ENCODE measurements at regions not wholly inside any gene's neighbourhood (a gene's known extent, or its start where the extent isn't known, plus 50 kb on each side); places are given as distances from the start of the nearest gene placed in this dataset.
"Not testable (repeated sequence)": the region's sequence is repeated elsewhere in the genome, so short reads cannot be mapped to it uniquely, and the experiment has no call there.

DNA sequence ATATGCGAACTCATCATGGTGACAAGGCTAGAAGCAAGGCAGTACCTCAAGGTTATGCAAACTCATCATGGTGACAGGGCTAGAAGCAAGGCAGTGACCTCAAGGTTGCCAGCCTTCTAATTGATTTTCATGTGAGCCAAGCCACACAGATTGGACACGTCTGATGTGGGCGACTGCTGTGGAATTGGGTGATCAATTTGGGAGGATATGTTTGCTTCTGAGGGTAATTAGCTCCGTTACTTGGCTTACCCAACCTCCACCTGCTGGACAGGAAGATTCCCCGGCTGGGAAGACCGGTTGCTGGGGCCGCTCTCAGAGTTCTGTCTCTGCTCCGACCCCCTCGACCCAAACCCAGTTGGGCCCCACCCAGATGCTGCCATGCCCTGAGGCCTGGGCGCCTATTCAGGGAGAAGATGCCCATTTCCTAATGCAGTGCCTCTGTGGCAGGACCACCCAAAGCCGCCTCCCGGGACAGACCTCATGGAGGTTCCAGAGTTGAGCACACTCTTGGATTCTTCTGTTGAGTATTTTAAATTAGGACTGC, 69.9 kb upstream of the SHANK2 start:
- intact Hi-C loops (cut with DNase I, micrococcal nuclease), result no loop called here
- no peak for ATAC-seq
- DNase-seq, result no peak

DNA sequence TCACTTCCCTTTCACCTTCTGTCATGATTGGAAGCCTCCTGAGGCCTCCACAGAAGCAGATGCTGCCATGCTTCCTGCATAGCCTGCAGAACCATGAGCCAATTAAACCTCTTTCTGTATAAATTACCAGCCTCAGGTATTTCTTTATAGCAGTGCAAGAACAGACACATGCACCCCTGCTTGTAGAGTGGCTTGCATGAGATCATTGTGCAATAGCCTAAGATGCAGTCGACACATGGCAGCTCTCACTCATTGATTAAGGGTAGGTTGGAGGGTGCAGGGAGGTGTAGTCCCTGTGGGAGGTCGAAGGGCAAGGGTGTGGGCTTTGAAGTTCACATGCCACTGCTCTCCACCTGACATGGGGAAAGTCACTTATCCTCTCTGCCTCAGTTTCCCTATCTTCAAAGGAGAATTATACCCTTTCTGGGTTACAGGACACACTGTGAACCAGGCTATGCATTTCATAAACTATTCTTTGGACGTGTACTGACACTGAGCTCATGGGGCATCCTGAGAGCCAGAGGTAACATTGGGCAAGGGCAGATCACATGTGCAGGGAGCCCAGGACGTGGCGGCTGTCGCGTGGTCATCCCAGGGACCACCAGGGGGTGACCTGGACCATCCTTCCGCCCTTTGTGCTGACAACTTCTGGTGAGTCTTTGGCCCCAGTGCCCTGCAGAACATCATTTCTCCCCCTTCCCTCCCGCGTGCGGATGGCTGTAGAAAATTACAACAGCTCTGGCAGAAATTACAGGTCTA, 69.2 kb upstream of the SHANK2 start:
- intact Hi-C loops (cut with DNase I, micrococcal nuclease), result no loop called here
- DNase-seq (no peak), ATAC-seq (no peak)

DNA sequence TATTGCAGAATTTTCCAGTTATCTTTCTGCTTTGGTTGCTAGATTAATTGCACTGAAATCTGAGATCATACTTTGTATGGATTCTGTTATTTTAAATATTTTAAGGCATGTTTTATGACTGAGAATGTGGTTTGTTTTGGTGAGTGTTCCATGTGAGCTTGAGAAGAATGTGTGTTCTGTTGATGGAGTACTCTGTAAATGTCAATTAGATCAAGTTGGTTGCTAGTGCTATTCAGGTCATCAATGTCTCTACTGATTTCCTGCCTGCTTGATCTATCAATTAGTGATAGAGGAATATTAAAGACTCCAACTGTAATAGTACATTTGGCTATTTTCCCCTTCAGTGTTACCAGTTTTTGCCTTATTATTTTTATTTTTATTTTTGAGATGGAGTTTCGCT, 64.3 kb upstream of the SHANK2 start:
- intact Hi-C loops (cut with DNase I, micrococcal nuclease), result no loop called here
- ATAC-seq (no peak), DNase-seq (no peak)

- DNase-seq; ATAC-seq; intact Hi-C loops (cut with DNase I, micrococcal nuclease): not testable (repeated sequence)
These were observed 60.2 kb upstream of the SHANK2 start for GRCh38 chr11:71312616-71313015.

DNA sequence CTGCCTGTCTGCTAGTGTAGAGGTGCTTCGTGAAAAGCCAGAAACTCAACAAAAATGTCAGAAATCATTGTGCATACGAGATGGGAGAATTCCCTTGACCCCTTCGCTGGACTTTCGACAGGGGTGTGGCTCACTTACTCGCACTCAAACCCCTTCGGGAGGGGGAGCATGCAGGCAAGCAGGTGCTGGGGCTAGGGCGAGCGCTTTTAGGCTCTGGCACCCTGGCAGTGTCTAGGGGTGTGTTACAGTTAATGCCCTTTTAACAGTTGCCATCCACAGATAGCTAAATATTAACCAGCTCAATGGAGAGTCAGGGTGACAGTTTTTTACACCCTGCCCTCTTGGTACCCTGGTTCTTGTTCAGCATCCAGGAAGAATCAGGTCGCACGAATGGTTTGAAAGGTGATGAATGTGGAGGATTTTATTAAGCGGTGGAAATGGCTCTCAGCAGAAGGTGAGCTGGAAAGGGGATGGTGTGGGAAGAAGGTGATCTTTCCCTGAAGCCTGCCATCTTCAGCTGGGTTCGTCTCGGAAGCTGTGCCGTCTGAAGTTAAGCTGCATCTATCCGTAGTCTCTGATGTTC, 59.6 kb upstream of the SHANK2 start:
- DNase-seq (peak; percentile 36 to 53), ATAC-seq (peak; percentile 91)
- intact Hi-C loops (cut with DNase I, micrococcal nuclease), result no loop called here

GRCh38 chr11:71311176-71311925, 59.0 kb upstream of the SHANK2 start:
- intact Hi-C loops (cut with DNase I, micrococcal nuclease), result no loop called here
- ATAC-seq (peak; percentile 73), DNase-seq (peak in 1 of 2 donors; percentile 24)

- ATAC-seq, result no peak
- no peak for DNase-seq
- intact Hi-C loops (cut with DNase I, micrococcal nuclease), result no loop called here
These were observed 57.8 kb upstream of the SHANK2 start for GRCh38 chr11:71310184-71310583.

GRCh38 chr11:71309611-71310010, 57.2 kb upstream of the SHANK2 start:
- ATAC-seq (no peak), DNase-seq (no peak)
- intact Hi-C loops (cut with DNase I, micrococcal nuclease), result no loop called here

- no peak for ATAC-seq
- DNase-seq, result no peak
- intact Hi-C loops (cut with DNase I, micrococcal nuclease), result no loop called here
These were observed 56.8 kb upstream of the SHANK2 start for GRCh38 chr11:71309181-71309580.

GRCh38 chr11:71307811-71308645, 55.7 kb upstream of the SHANK2 start:
- DNase-seq (no peak), ATAC-seq (no peak)
- intact Hi-C loops (cut with DNase I, micrococcal nuclease), result no loop called here

- no peak for ATAC-seq
- DNase-seq, result no peak
- intact Hi-C loops (cut with DNase I, micrococcal nuclease), result no loop called here
These were observed 53.2 kb upstream of the SHANK2 start for GRCh38 chr11:71305451-71306125.

GRCh38 chr11:71305041-71305440, 52.7 kb upstream of the SHANK2 start:
- ATAC-seq (no peak), DNase-seq (no peak)
- intact Hi-C loops (cut with DNase I, micrococcal nuclease), result no loop called here

GRCh38 chr11:71304491-71304890, 52.1 kb upstream of the SHANK2 start:
- intact Hi-C loops (cut with DNase I, micrococcal nuclease), result no loop called here
- DNase-seq, result no peak
- ATAC-seq, result no peak

- DNase-seq (no peak), ATAC-seq (no peak)
- intact Hi-C loops (cut with DNase I, micrococcal nuclease), result no loop called here
These were observed 51.7 kb upstream of the SHANK2 start for GRCh38 chr11:71304045-71304444.

DNA sequence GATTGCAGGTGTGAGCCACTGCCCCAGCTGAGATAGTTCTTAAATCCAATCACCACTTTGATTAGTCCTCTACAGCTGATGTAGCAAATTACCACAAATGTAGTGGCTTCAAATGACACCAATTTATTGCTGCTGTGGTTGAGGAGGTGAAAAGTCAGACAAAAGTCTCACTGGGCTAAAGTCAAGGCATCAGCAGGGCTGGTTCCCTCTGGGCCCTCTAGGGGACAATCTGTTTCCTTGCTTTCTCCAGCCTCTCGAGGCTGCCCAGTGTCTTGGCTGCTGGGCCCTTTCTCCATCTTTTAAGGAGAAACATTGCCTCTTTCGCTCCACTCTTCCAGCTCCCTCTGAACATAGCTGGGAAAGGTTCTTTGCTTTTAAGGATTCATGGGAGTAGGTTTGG, 50.5 kb upstream of the SHANK2 start:
- intact Hi-C loops (cut with DNase I, micrococcal nuclease), result no loop called here
- DNase-seq, result no peak
- ATAC-seq, result peak; percentile 56

GRCh38 chr11:71302534-71302909, 50.1 kb upstream of the SHANK2 start:
- DNase-seq, result no peak
- ATAC-seq, result no peak
- intact Hi-C loops (cut with DNase I, micrococcal nuclease), result no loop called here
